ENCODE measurements at regions not wholly inside any gene's neighbourhood (a gene's known extent, or its start where the extent isn't known, plus 50 kb on each side); places are given as distances from the start of the nearest gene placed in this dataset. TPM values are rescaled to one million over a fixed set of nuclear protein-coding genes. Genes with fewer than 3 reads are reported as not detected.
A peak's percentile ranks its signal among the peaks of the same experiment; 100 is the strongest.
"Not testable (repeated sequence)": the region's sequence is repeated elsewhere in the genome, so short reads cannot be mapped to it uniquely, and the experiment has no call there.

- DNase-seq (ENCODE audit: low read depth in 2 of 3, low spot score in 2 of 3), result not testable (repeated sequence)
These were observed 69.7 kb upstream of the TAMM41 start for GRCh38 chr3:11916425-11916762.

GRCh38 chr3:11917051-11917450 lies 70.4 kb upstream of the TAMM41 start:
- DNase-seq (ENCODE audit: low read depth in 2 of 3, low spot score in 2 of 3), result no peak

- DNase-seq (ENCODE audit: low read depth in 2 of 3, low spot score in 2 of 3), result no peak
These were observed 72.7 kb upstream of the TAMM41 start for GRCh38 chr3:11919390-11919789.

GRCh38 chr3:11924518-11924917 lies 77.8 kb upstream of the TAMM41 start:
- no peak for DNase-seq (ENCODE audit: low read depth in 2 of 3, low spot score in 2 of 3)

GRCh38 chr3:11928381-11928780 lies 75.8 kb upstream of the SYN2 start:
- no peak for DNase-seq (ENCODE audit: low read depth in 2 of 3, low spot score in 2 of 3)

- no peak for DNase-seq (ENCODE audit: low read depth in 2 of 3, low spot score in 2 of 3)
These were observed 74.7 kb upstream of the SYN2 start for GRCh38 chr3:11929531-11929930.

- no peak for DNase-seq (ENCODE audit: low read depth in 2 of 3, low spot score in 2 of 3)
These were observed 74.1 kb upstream of the SYN2 start for GRCh38 chr3:11930084-11930483.

- DNase-seq (ENCODE audit: low read depth in 2 of 3, low spot score in 2 of 3), result no peak
These were observed 71.6 kb upstream of the SYN2 start for GRCh38 chr3:11932636-11933035.

GRCh38 chr3:11933529-11933928 lies 70.7 kb upstream of the SYN2 start:
- DNase-seq (ENCODE audit: low read depth in 2 of 3, low spot score in 2 of 3), result no peak

- DNase-seq (ENCODE audit: low read depth in 2 of 3, low spot score in 2 of 3), result peak in 2 of 3 donors; percentile 15 to 34
These were observed 60.0 kb upstream of the SYN2 start for GRCh38 chr3:11944052-11944673.

GRCh38 chr3:11948331-11948730 lies 55.9 kb upstream of the SYN2 start:
- no peak for DNase-seq (ENCODE audit: low read depth in 2 of 3, low spot score in 2 of 3)

GRCh38 chr3:11948866-11949265 lies 55.3 kb upstream of the SYN2 start:
- DNase-seq (ENCODE audit: low read depth in 2 of 3, low spot score in 2 of 3), result no peak

GRCh38 chr3:11949351-11949750 lies 54.8 kb upstream of the SYN2 start:
- no peak for DNase-seq (ENCODE audit: low read depth in 2 of 3, low spot score in 2 of 3)

GRCh38 chr3:11950576-11950975 lies 53.6 kb upstream of the SYN2 start:
- DNase-seq (ENCODE audit: low read depth in 2 of 3, low spot score in 2 of 3), result no peak

- no peak for DNase-seq (ENCODE audit: low read depth in 2 of 3, low spot score in 2 of 3)
These were observed 50.8 kb upstream of the SYN2 start for GRCh38 chr3:11953350-11953749.

- DNase-seq (ENCODE audit: low read depth in 2 of 3, low spot score in 2 of 3), result no peak
These were observed 50.4 kb upstream of the SYN2 start for GRCh38 chr3:11953778-11954177.

- no peak for DNase-seq (ENCODE audit: low read depth in 2 of 3, low spot score in 2 of 3)
These were observed 49.8 kb upstream of the SYN2 start for GRCh38 chr3:11954312-11954934.

Small RNA genes in the stretch of these regions (small RNA-seq; reads per million reads assigned to genes)
- not detected for gene RN7SL147P

Measured in hematopoietic multipotent progenitor cell (in vitro differentiated cells).